ENCODE measurements at regions not wholly inside any gene's neighbourhood (a gene's known extent, or its start where the extent isn't known, plus 50 kb on each side); places are given as distances from the start of the nearest gene placed in this dataset.
A peak's percentile ranks its signal among the peaks of the same experiment; 100 is the strongest.
"Not testable (repeated sequence)": the region's sequence is repeated elsewhere in the genome, so short reads cannot be mapped to it uniquely, and the experiment has no call there.

GRCh38 chr2:60361498-60361897, 192.0 kb downstream of the BCL11A start:
- ATAC-seq (ENCODE audit: poor library complexity) (no peak), DNase-seq (no peak)
- intact Hi-C loops (cut with DNase I): no loop called here

- intact Hi-C loops (cut with DNase I): no loop called here
- DNase-seq: no peak
- ATAC-seq (ENCODE audit: poor library complexity): no peak
Observed at GRCh38 chr2:60359569-60359968, 193.9 kb downstream of the BCL11A start.

- intact Hi-C loops (cut with DNase I): no loop called here
- ATAC-seq (ENCODE audit: poor library complexity) (no peak), DNase-seq (no peak)
Observed at GRCh38 chr2:60358476-60358875, 195.0 kb downstream of the BCL11A start.

- no peak for ATAC-seq (ENCODE audit: poor library complexity)
- no peak for DNase-seq
- intact Hi-C loops (cut with DNase I): no loop called here
Observed at GRCh38 chr2:60357996-60358395, 195.5 kb downstream of the BCL11A start.

GRCh38 chr2:60356346-60356745, 197.1 kb downstream of the BCL11A start:
- DNase-seq: no peak
- ATAC-seq (ENCODE audit: poor library complexity): no peak
- intact Hi-C loops (cut with DNase I): no loop called here

GRCh38 chr2:60355849-60356261, 197.6 kb downstream of the BCL11A start:
- intact Hi-C loops (cut with DNase I): no loop called here
- DNase-seq: no peak
- no peak for ATAC-seq (ENCODE audit: poor library complexity)

GRCh38 chr2:60354713-60355112, 198.7 kb downstream of the BCL11A start:
- ATAC-seq (ENCODE audit: poor library complexity) (no peak), DNase-seq (no peak)
- intact Hi-C loops (cut with DNase I): no loop called here

- DNase-seq: no peak
- intact Hi-C loops (cut with DNase I): no loop called here
- no peak for ATAC-seq (ENCODE audit: poor library complexity)
Observed at GRCh38 chr2:60353863-60354262, 199.6 kb downstream of the BCL11A start.

GRCh38 chr2:60353406-60353800, 200.1 kb downstream of the BCL11A start:
- intact Hi-C loops (cut with DNase I): no loop called here

GRCh38 chr2:60352491-60353405, 200.7 kb downstream of the BCL11A start:
- ATAC-seq (ENCODE audit: poor library complexity) (no peak), DNase-seq (no peak)
- intact Hi-C loops (cut with DNase I): no loop called here

More at GRCh38 chr2:60353406-60353800, 200.1 kb downstream of the BCL11A start:
- ATAC-seq (ENCODE audit: poor library complexity) (no peak), DNase-seq (no peak)

GRCh38 chr2:60351802-60352201, 201.7 kb downstream of the BCL11A start:
- ATAC-seq (ENCODE audit: poor library complexity) (peak; percentile 39), DNase-seq (no peak)
- intact Hi-C loops (cut with DNase I): no loop called here

- intact Hi-C loops (cut with DNase I): no loop called here
- no peak for DNase-seq
- no peak for ATAC-seq (ENCODE audit: poor library complexity)
Observed at GRCh38 chr2:60351321-60351720, 202.1 kb downstream of the BCL11A start.

GRCh38 chr2:60350791-60351190, 202.7 kb downstream of the BCL11A start:
- no peak for ATAC-seq (ENCODE audit: poor library complexity)
- intact Hi-C loops (cut with DNase I): no loop called here

GRCh38 chr2:60347781-60348180, 205.7 kb downstream of the BCL11A start:
- ATAC-seq (ENCODE audit: poor library complexity) (no peak), DNase-seq (no peak)
- intact Hi-C loops (cut with DNase I): no loop called here

More at GRCh38 chr2:60350791-60351190, 202.7 kb downstream of the BCL11A start:
- no peak for DNase-seq

- ATAC-seq (ENCODE audit: poor library complexity); DNase-seq; intact Hi-C loops (cut with DNase I): not testable (repeated sequence)
Observed at GRCh38 chr2:60342491-60342890, 211.0 kb downstream of the BCL11A start.

- DNase-seq (no peak), ATAC-seq (ENCODE audit: poor library complexity) (no peak)
- intact Hi-C loops (cut with DNase I): no loop called here
Observed at GRCh38 chr2:60341151-60341550, 212.3 kb downstream of the BCL11A start.

GRCh38 chr2:60339286-60339685, 214.2 kb downstream of the BCL11A start:
- intact Hi-C loops (cut with DNase I): loop anchor here (5.0 kb wide), 1 partner anchor 213 kb away; the partner anchor contains the start of gene BCL11A
- DNase-seq: no peak
- ATAC-seq (ENCODE audit: poor library complexity): no peak

- DNase-seq (peak; percentile 51), ATAC-seq (ENCODE audit: poor library complexity) (peak; percentile 87)
- intact Hi-C loops (cut with DNase I): loop anchor here (5.0 kb wide), 1 partner anchor 215 kb away; the partner anchor contains the start of gene BCL11A
Observed at GRCh38 chr2:60337142-60337497, 216.3 kb downstream of the BCL11A start.

- intact Hi-C loops (cut with DNase I): loop anchor here (5.0 kb wide), 1 partner anchor 216 kb away; the partner anchor contains the start of gene BCL11A
- ATAC-seq (ENCODE audit: poor library complexity): peak; percentile 77
- no peak for DNase-seq
Observed at GRCh38 chr2:60336442-60337141, 216.9 kb downstream of the BCL11A start.

Data from Right ventricle myocardium superior (tissue), 1 donor.